ENCODE measurements at regions not wholly inside any gene's neighbourhood (a gene's known extent, or its start where the extent isn't known, plus 50 kb on each side); places are given as distances from the start of the nearest gene placed in this dataset.

GRCh38 chr11:80390505-80390904, 949.7 kb upstream of the TENM4 start:
- no peak for DNase-seq (ENCODE audit: low spot score)
- H3K4me3 ChIP-seq (ENCODE audit: low read depth in 1 of 3, low read length in 3 of 3) = no peak overlapping the region
- TF ChIP-seq, protein P1, sequence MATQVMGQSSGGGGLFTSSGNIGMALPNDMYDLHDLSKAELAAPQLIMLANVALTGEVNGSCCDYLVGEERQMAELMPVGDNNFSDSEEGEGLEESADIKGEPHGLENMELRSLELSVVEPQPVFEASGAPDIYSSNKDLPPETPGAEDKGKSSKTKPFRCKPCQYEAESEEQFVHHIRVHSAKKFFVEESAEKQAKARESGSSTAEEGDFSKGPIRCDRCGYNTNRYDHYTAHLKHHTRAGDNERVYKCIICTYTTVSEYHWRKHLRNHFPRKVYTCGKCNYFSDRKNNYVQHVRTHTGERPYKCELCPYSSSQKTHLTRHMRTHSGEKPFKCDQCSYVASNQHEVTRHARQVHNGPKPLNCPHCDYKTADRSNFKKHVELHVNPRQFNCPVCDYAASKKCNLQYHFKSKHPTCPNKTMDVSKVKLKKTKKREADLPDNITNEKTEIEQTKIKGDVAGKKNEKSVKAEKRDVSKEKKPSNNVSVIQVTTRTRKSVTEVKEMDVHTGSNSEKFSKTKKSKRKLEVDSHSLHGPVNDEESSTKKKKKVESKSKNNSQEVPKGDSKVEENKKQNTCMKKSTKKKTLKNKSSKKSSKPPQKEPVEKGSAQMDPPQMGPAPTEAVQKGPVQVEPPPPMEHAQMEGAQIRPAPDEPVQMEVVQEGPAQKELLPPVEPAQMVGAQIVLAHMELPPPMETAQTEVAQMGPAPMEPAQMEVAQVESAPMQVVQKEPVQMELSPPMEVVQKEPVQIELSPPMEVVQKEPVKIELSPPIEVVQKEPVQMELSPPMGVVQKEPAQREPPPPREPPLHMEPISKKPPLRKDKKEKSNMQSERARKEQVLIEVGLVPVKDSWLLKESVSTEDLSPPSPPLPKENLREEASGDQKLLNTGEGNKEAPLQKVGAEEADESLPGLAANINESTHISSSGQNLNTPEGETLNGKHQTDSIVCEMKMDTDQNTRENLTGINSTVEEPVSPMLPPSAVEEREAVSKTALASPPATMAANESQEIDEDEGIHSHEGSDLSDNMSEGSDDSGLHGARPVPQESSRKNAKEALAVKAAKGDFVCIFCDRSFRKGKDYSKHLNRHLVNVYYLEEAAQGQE (IDR thresholded peaks at IDR 0.05) = no peak
- TF ChIP-seq CTCF (IDR thresholded peaks at IDR 0.05; ENCODE audit: low read depth, low read length, missing input control) (no peak), EGR1 (IDR thresholded peaks at IDR 0.05; ENCODE audit: low read depth in 2 of 2) (no peak), RAD21 (IDR thresholded peaks at IDR 0.05) (no peak), JUND (IDR thresholded peaks at IDR 0.05) (no peak), NR2F2 (IDR thresholded peaks at IDR 0.05) (no peak), HNF4A (conservative IDR thresholded peaks at IDR 0.05) (no peak), TAF1 (conservative IDR thresholded peaks at IDR 0.05) (no peak), RXRA (IDR thresholded peaks at IDR 0.05) (no peak), HNF4G (IDR thresholded peaks at IDR 0.05) (no peak), GABPA (IDR thresholded peaks at IDR 0.05 in 1 of 2, conservative IDR thresholded peaks at IDR 0.05 in 1 of 2) (no peak), FOXA2 (IDR thresholded peaks at IDR 0.05) (no peak), SP1 (IDR thresholded peaks at IDR 0.05) (no peak), YY1 (IDR thresholded peaks at IDR 0.05) (no peak), FOXA1 (IDR thresholded peaks at IDR 0.05) (no peak)
- TF ChIP-seq, protein P2, sequence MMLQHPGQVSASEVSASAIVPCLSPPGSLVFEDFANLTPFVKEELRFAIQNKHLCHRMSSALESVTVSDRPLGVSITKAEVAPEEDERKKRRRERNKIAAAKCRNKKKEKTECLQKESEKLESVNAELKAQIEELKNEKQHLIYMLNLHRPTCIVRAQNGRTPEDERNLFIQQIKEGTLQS (IDR thresholded peaks at IDR 0.05) = no peak
- TF ChIP-seq, protein P3, sequence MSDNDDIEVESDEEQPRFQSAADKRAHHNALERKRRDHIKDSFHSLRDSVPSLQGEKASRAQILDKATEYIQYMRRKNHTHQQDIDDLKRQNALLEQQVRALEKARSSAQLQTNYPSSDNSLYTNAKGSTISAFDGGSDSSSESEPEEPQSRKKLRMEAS (IDR thresholded peaks at IDR 0.05) = no peak
- TF ChIP-seq, protein P4, sequence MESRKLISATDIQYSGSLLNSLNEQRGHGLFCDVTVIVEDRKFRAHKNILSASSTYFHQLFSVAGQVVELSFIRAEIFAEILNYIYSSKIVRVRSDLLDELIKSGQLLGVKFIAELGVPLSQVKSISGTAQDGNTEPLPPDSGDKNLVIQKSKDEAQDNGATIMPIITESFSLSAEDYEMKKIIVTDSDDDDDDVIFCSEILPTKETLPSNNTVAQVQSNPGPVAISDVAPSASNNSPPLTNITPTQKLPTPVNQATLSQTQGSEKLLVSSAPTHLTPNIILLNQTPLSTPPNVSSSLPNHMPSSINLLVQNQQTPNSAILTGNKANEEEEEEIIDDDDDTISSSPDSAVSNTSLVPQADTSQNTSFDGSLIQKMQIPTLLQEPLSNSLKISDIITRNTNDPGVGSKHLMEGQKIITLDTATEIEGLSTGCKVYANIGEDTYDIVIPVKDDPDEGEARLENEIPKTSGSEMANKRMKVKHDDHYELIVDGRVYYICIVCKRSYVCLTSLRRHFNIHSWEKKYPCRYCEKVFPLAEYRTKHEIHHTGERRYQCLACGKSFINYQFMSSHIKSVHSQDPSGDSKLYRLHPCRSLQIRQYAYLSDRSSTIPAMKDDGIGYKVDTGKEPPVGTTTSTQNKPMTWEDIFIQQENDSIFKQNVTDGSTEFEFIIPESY (IDR thresholded peaks at IDR 0.05) = no peak
- H3K27me3 ChIP-seq (ENCODE audit: control insufficient read depth in 4 of 4, insufficient read depth in 4 of 4, low read length in 3 of 4) = peaks cover 0 to 10% (median 0%) of the 10 kb centered on the region in 4 donors
- H3K9ac ChIP-seq (ENCODE audit: low read depth in 1 of 2, low read length in 2 of 2) = no peak overlapping the region
- no peak overlapping the region for H3K27ac ChIP-seq (ENCODE audit: low read depth in 1 of 2, low read length in 2 of 2)
- H3K36me3 ChIP-seq (ENCODE audit: control insufficient read depth in 4 of 4, insufficient read depth in 3 of 4, low read depth in 1 of 4, low read length in 3 of 4) = no peaks in the 10 kb centered on the region
- H3K9me3 ChIP-seq (ENCODE audit: control insufficient read depth in 4 of 4, low read length in 3 of 4) = no peaks in the 10 kb centered on the region
- WGBS = 45% methylated on average over 2 of the region's 2 CpGs
- no peaks in the 10 kb centered on the region for H3K4me1 ChIP-seq (ENCODE audit: control insufficient read depth in 4 of 4, insufficient read depth in 4 of 4, low read length in 3 of 4)

Measured in liver (tissue), 8 donors.